Memory B cell (primary cell): ENCODE measurements at regions not wholly inside any gene's neighbourhood (a gene's known extent, or its start where the extent isn't known, plus 50 kb on each side); places are given as distances from the start of the nearest gene placed in this dataset.
"Not testable (repeated sequence)": the region's sequence is repeated elsewhere in the genome, so short reads cannot be mapped to it uniquely, and the experiment has no call there.

Source experiments
- ATAC-seq: fragments of 150-1000 bp; cut with Tn5 transposase; 2 replicates; pipeline ENCODE4 v1.10.0; 2021; ENCODE audit warnings: low read depth, mild to moderate bottlenecking, moderate library complexity
- DNase-seq, 2 donors: peaks; one replicate each; pipeline ENCODE4 v3.0.0; 2022; ENCODE audit warnings: low spot score in 2 of 2
- H3K27ac Mint-ChIP-seq: one replicate; pipeline ENCODE4 v1.8.0; 2022; ENCODE audit warnings: mild to moderate bottlenecking, moderate library complexity, mixed read lengths
- H3K27me3 Mint-ChIP-seq: one replicate; pipeline ENCODE4 v1.8.0; 2022; ENCODE audit warnings: mixed read lengths
- H3K36me3 Mint-ChIP-seq: one replicate; pipeline ENCODE4 v1.8.0; 2022; ENCODE audit warnings: mild to moderate bottlenecking, mixed read lengths
- H3K4me1 Mint-ChIP-seq: one replicate; pipeline ENCODE4 v1.8.0; 2022; ENCODE audit warnings: mixed read lengths
- H3K4me3 Mint-ChIP-seq: one replicate; pipeline ENCODE4 v1.8.0; 2022; ENCODE audit warnings: mild to moderate bottlenecking, moderate library complexity, mixed read lengths
- H3K9me3 Mint-ChIP-seq: one replicate; pipeline ENCODE4 v1.8.0; 2022; ENCODE audit warnings: mixed read lengths

DNA sequence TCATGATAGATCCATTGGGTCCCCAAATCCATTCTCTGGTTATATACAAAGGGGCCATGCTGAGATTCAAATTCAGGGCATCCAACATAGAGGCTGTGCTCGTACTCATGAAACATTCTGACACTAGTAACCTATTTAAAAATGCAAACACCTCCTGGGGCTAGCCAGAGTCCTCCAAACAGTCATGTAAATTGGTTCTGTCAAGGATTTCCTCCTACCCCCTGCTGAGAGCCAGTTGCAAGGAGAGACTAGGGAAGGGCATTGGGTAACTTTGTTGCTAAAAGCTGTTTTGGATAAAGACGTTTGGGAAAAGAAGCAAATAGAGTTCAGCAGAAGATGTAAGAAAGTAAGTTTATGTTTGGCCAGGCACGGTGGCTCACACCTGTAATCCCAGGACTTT is 81.6 kb upstream of the FRG2C start:
- DNase-seq, ATAC-seq, H3K4me1 Mint-ChIP-seq, H3K27me3 Mint-ChIP-seq, H3K4me3 Mint-ChIP-seq, H3K27ac Mint-ChIP-seq, H3K36me3 Mint-ChIP-seq, H3K9me3 Mint-ChIP-seq: not testable (repeated sequence)

DNA sequence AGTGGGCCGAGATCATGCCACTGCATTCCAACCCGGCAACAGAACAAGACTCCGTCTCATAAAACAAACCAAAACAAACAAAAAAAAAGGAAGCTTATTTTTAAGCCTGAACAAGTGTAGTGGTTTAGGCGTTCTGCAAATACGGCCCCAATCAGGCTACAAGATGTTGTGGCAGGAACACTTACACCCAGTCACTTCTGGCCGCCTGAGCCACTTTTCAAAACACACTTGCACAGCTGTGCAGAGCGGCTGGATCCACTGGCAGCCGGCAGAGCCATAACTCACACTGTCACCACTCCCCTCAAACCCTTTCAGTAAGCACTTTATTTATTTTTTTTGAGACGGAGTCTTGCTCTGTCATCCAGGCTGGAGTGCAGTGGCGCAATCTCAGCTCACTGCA is 81.0 kb upstream of the FRG2C start:
- H3K36me3 Mint-ChIP-seq, H3K4me1 Mint-ChIP-seq, H3K27me3 Mint-ChIP-seq: not testable (repeated sequence)

DNA sequence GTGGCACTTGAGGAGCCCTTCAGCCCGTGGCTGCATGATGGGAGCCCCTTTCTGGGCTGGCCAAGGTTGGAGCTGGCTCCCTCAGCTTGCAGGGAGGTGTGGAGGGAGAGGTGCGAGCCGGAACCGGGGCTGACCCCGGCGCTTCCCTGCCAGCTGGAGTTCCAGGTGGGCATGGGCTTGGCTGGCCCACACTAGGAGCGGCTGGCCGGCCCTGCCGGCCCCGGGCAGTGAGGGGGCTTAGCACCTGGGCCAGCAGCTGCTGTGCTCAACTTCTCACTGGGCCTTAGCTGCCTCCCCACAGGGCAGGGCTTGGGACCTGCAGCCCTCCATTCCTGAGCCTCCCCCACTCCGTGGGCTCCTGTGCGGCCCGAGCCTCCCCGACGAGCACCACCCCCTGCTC is 76.4 kb upstream of the FRG2C start:
- not testable (repeated sequence) for H3K4me1 Mint-ChIP-seq, H3K9me3 Mint-ChIP-seq, DNase-seq, H3K4me3 Mint-ChIP-seq, ATAC-seq, H3K27me3 Mint-ChIP-seq, H3K36me3 Mint-ChIP-seq, H3K27ac Mint-ChIP-seq

More for the DNA sequence above, 81.0 kb upstream of the FRG2C start:
- DNase-seq, H3K9me3 Mint-ChIP-seq, H3K27ac Mint-ChIP-seq, H3K4me3 Mint-ChIP-seq, ATAC-seq: not testable (repeated sequence)

DNA sequence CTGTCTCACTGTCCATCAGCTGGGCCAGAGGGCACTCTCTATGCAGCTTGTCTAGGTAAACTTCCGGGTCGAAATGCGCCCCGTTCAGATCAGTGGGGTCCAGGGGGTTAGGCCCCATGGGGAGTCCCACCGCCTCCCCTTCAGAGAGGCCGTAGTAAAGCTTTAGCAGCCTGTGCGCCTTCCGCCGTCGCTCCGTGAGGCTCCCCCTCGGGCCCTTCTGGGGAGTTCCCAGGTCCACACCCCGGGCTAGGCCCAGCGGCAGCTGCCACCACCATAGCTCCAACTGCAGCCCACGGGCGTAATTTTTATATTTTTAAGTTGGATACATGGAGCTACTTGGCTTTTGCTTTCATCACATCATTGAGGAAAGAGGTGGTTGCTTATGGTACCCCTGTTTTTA is 73.7 kb upstream of the FRG2C start:
- H3K9me3 Mint-ChIP-seq, ATAC-seq, H3K36me3 Mint-ChIP-seq, H3K27ac Mint-ChIP-seq, DNase-seq, H3K4me1 Mint-ChIP-seq, H3K27me3 Mint-ChIP-seq, H3K4me3 Mint-ChIP-seq: not testable (repeated sequence)

DNA sequence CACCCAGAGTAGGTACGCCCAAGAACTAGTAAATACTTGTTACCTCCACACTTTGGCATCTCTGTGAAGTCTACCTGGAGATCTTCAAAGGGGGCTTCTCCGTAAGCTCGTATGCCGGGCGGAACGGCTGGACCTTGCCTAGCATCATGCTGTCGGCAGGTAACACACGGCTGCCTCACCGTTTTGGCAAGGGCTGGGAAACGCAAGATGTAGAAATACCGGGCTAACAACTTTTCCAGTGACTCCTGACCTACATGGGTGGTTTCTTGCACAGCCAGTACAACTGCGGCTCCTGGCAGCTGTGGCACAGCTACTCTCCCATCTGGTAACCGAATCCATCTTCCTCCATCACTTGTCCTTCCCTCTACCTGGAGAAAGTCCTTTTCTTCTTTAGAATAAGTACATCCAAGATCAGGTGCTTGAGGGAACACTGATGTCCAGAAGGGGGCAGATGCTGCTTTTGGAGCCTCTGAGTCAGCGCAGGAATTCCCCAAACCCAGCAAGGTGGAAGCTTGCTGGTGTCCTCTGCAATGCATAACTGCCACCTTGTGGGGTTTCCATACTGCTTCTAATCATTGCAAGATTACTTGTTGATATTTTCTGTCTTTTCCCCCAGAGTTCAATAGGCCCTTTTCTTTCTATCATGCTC is 59.7 kb upstream of the FRG2C start:
- DNase-seq, ATAC-seq, H3K27me3 Mint-ChIP-seq, H3K4me3 Mint-ChIP-seq, H3K4me1 Mint-ChIP-seq, H3K36me3 Mint-ChIP-seq, H3K27ac Mint-ChIP-seq, H3K9me3 Mint-ChIP-seq: not testable (repeated sequence)

DNA sequence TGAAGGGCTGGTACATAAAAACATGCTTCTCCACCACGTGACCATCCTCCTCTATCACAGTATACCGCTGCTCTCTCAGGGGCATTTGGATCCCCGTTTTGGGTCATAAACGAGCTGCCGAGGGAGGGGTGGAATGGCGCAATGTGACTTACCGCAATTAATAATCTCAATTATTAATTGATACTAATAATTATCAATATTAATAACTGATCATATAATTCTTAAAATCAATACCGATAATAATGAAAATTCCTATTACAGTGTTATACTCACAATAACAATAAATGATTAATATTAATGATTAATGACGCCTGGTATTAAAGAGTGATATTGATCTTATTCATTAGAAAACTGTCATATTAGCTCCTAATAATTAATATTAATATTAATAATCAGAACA is 56.1 kb upstream of the FRG2C start:
- DNase-seq, H3K9me3 Mint-ChIP-seq, ATAC-seq, H3K27ac Mint-ChIP-seq, H3K27me3 Mint-ChIP-seq, H3K36me3 Mint-ChIP-seq, H3K4me3 Mint-ChIP-seq, H3K4me1 Mint-ChIP-seq: not testable (repeated sequence)

DNA sequence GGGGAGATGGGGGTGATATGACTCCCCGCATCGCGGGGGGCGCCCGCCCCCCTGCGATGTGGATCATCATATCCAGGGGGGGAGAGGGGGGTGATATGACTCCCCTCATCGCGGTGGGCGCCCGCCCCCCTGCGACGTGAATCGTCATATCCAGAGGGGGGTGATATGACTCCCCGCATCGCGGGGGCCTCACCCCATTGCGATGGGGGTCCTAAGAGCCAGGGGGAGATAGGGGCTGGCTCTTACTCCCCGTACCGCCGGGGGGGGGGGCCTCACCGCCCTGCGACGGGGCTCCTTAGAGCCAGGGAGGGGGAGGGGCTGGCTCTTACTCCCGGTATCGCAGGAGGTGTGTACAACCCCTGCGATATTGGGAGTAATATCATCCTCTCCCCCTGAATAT is 54.5 kb upstream of the FRG2C start:
- H3K27me3 Mint-ChIP-seq, ATAC-seq, H3K27ac Mint-ChIP-seq, H3K9me3 Mint-ChIP-seq, DNase-seq, H3K36me3 Mint-ChIP-seq, H3K4me3 Mint-ChIP-seq, H3K4me1 Mint-ChIP-seq: not testable (repeated sequence)

DNA sequence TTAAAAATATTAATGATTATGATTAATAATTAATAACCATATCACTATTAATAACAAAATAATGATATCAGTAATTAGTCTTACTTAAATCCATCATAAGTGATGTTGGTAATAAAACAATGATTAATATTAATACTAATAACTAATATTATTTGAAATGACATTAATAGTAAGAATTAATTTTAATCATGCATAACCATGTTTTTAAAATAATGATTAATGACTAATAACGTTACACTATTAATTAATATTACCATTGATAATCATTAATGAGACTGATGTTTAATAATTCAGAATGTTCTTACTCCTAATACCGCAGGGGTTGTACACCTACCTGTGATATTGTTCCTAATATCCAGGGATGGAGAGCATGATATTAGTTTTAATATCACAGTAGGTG is 53.4 kb upstream of the FRG2C start:
- Mint-ChIP-seq H3K27me3 (no peaks in the 10 kb centered on the region), H3K36me3 (no peaks in the 10 kb centered on the region), H3K4me1 (no peaks in the 10 kb centered on the region), H3K9me3 (peaks cover 8% of the 10 kb centered on the region), H3K4me3 (no peak overlapping the region), H3K27ac (no peak overlapping the region)
- no peak for DNase-seq
- ATAC-seq: no peak

DNA sequence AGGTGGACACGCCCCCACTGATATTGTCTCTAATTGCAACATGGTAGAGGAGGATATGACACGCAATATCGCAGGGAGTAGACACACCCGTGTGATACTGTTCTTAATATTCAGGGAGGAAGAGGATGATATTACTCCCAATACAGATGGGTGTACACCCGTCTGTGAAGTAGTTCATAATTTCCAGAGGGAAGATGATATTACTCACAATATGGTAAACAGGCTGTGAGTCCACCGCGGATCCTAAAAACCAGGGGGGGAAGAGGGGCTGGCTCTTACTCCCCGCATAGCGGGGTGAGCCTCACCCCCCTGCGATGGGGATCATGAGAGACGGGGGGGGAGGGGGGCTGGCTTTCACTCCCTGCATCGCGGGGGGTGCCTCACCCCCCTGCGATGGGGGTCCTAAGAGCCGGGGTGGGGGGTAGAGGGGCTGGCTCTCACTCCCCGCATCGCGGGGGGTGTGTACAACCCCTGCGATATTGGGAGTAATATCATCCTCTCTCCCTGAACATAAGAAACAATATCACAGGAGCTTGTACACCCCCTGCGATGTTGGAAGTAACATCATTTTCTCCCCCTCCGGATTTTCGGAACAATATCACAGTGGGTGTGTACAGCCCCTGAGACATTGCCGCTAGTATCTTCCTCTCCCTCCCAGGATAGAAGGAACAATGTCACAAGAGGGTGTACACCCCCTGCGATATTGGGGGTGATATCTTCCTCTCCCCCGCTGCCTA is 52.2 kb upstream of the FRG2C start:
- not testable (repeated sequence) for H3K4me3 Mint-ChIP-seq, H3K27me3 Mint-ChIP-seq, ATAC-seq, H3K9me3 Mint-ChIP-seq, H3K4me1 Mint-ChIP-seq, DNase-seq, H3K36me3 Mint-ChIP-seq, H3K27ac Mint-ChIP-seq
